ENCODE measurements at regions not wholly inside any gene's neighbourhood (a gene's known extent, or its start where the extent isn't known, plus 50 kb on each side); places are given as distances from the start of the nearest gene placed in this dataset.

DNA sequence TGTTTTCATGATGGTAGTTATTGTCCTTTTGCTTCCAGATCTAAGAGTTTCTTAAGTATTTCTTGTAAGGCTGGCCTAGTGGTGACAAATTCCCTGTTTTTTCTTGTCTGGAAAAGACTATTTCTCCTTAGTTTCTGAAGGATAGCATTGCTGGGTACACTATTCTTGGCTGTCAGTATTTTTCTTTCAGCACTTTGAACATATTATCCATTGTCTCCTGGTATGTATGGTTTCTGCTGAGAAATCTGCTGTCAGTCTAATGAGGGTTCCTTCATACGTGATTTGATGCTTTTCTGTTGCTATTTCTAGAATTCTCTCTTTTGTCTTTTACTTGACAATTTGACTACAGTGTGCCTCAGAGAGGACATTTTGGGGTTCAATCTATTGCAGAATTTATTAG is 134.3 kb downstream of the CGGBP1 start:
- Histone ChIP-seq H3K4me3 (ENCODE audit: low read depth, low read length) (no peak overlapping the region), H3K36me3 (ENCODE audit: control insufficient read depth, insufficient read depth, low read length) (no peaks in the 10 kb centered on the region), H3K27me3 (ENCODE audit: control insufficient read depth, insufficient read depth, low read length) (no peaks in the 10 kb centered on the region)
- DNase-seq (ENCODE audit: low read depth) (no peak), FAIRE-seq (no peak)
- TF ChIP-seq, protein P1, sequence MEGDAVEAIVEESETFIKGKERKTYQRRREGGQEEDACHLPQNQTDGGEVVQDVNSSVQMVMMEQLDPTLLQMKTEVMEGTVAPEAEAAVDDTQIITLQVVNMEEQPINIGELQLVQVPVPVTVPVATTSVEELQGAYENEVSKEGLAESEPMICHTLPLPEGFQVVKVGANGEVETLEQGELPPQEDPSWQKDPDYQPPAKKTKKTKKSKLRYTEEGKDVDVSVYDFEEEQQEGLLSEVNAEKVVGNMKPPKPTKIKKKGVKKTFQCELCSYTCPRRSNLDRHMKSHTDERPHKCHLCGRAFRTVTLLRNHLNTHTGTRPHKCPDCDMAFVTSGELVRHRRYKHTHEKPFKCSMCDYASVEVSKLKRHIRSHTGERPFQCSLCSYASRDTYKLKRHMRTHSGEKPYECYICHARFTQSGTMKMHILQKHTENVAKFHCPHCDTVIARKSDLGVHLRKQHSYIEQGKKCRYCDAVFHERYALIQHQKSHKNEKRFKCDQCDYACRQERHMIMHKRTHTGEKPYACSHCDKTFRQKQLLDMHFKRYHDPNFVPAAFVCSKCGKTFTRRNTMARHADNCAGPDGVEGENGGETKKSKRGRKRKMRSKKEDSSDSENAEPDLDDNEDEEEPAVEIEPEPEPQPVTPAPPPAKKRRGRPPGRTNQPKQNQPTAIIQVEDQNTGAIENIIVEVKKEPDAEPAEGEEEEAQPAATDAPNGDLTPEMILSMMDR (IDR thresholded peaks at IDR 0.05; ENCODE audit: insufficient read depth, low read length, severe bottlenecking), result no peak

DNA sequence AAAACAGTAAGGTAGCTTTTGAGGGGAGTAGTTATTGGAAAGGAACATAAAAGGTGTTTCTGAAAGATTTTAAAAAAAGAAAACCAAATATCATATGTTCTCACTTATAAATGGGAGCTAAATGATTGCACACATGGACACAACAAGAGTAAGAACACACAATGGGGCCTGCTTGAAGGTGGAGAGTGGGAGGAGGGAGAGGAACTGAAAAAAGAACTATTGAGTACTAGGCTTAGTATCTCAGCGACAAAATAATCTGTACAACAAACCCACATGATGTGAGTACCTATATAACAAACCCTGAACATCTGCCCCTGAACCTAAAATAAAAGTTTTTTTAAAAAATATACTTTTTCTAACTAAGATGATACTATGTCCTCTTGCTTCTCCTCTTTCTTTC is 138.3 kb downstream of the CGGBP1 start:
- DNase-seq (ENCODE audit: low read depth), result no peak
- TF ChIP-seq, protein P1 (IDR thresholded peaks at IDR 0.05; ENCODE audit: insufficient read depth, low read length, severe bottlenecking), result no peak
- no peak for FAIRE-seq
- H3K36me3 ChIP-seq (ENCODE audit: control insufficient read depth, insufficient read depth, low read length), result no peaks in the 10 kb centered on the region
- H3K4me3 ChIP-seq (ENCODE audit: low read depth, low read length), result no peak overlapping the region
- H3K27me3 ChIP-seq (ENCODE audit: control insufficient read depth, insufficient read depth, low read length), result no peaks in the 10 kb centered on the region

DNA sequence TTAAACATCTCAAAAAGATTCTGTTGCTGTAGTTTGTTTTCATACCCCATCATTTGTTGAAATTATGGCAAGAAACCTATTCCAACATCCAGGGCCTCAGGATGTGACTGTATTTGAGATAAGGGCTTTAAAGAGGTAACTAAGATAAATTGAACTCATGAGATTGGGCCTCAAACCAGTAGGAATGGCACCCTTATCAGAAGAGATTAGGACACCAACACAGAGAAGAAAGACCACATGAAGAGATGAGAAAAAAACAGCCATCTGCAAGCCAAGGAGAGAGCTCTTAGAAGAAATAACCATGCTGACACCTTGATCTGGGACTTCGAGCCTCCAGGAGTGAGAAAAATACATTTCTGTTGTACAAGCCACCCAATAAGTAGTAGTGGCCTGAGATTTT is 157.7 kb downstream of the CGGBP1 start:
- FAIRE-seq, result no peak
- H3K4me3 ChIP-seq (ENCODE audit: low read depth, low read length), result no peak overlapping the region

DNA sequence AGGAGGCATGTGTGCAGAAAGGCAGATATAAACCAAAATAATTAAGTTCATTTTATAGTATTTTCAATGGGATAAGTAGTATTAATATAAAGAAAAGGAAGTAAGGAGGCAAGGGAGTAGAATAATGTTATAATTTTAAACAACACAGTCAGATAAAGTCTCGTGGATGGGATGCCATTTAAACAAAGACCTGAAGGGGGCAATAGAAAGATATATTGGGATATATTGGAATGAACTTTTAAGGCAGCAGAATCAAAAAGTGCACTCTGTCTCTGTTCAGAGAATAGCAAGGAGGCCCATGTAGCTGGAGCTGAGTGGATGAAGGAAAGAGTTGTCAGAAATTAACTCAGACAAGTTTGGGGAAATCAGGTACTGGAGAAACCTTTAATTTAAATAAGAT is 158.7 kb downstream of the CGGBP1 start:
- Histone ChIP-seq H3K4me3 (ENCODE audit: low read depth, low read length) (no peak overlapping the region), H3K36me3 (ENCODE audit: control insufficient read depth, insufficient read depth, low read length) (no peaks in the 10 kb centered on the region), H3K27me3 (ENCODE audit: control insufficient read depth, insufficient read depth, low read length) (no peaks in the 10 kb centered on the region)
- DNase-seq (ENCODE audit: low read depth) (no peak), FAIRE-seq (no peak)
- TF ChIP-seq, protein P1 (IDR thresholded peaks at IDR 0.05; ENCODE audit: insufficient read depth, low read length, severe bottlenecking), result no peak

More for the DNA sequence above, 157.7 kb downstream of the CGGBP1 start:
- no peaks in the 10 kb centered on the region for H3K27me3 ChIP-seq (ENCODE audit: control insufficient read depth, insufficient read depth, low read length)
- no peaks in the 10 kb centered on the region for H3K36me3 ChIP-seq (ENCODE audit: control insufficient read depth, insufficient read depth, low read length)
- DNase-seq (ENCODE audit: low read depth), result no peak
- TF ChIP-seq, protein P1 (IDR thresholded peaks at IDR 0.05; ENCODE audit: insufficient read depth, low read length, severe bottlenecking), result no peak

DNA sequence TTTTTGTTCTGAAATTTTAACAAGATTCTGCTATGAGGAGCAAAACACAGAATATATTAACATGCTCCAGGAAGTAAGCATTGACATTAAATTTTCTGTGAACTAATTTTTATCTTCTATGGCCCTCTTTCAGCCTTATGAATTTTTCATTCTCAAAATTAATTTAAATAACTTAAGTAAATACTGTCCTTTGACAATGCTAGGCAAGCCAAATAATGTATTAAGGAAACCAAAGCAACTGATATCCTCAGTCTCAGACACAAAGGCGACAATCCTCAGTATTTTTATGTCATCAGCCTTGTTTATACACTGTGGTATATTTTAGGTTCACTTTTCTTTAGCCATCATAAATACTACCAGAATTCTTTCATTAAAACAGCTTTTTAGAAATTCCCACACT is 159.8 kb downstream of the CGGBP1 start:
- Histone ChIP-seq H3K36me3 (ENCODE audit: control insufficient read depth, insufficient read depth, low read length) (no peaks in the 10 kb centered on the region), H3K27me3 (ENCODE audit: control insufficient read depth, insufficient read depth, low read length) (no peaks in the 10 kb centered on the region), H3K4me3 (ENCODE audit: low read depth, low read length) (no peak overlapping the region)
- no peak for DNase-seq (ENCODE audit: low read depth)
- no peak for FAIRE-seq
- TF ChIP-seq, protein P1 (IDR thresholded peaks at IDR 0.05; ENCODE audit: insufficient read depth, low read length, severe bottlenecking), result no peak

DNA sequence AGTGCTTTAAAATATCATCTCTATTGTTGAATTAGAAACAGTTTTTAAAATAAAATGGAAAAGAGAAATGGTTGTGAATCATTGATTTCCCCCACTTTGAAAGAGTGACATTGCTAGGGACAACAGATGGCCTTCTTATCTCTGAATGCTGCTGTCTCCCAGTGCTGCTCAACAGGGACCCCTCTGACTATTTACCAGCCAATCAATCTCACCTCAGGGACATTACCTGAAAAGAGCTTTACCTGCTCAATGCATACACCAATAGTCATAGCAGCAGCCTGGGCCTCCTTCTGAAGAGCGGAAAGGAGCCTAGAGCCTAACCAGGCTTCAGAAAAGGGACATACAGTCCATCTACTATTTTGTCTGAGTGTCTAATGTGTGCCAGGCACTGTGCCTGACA is 162.8 kb downstream of the CGGBP1 start:
- no peak for FAIRE-seq
- Histone ChIP-seq H3K36me3 (ENCODE audit: control insufficient read depth, insufficient read depth, low read length) (no peaks in the 10 kb centered on the region), H3K4me3 (ENCODE audit: low read depth, low read length) (no peak overlapping the region), H3K27me3 (ENCODE audit: control insufficient read depth, insufficient read depth, low read length) (no peaks in the 10 kb centered on the region)
- TF ChIP-seq, protein P1 (IDR thresholded peaks at IDR 0.05; ENCODE audit: insufficient read depth, low read length, severe bottlenecking), result no peak
- DNase-seq (ENCODE audit: low read depth), result no peak

Data from bronchial epithelial cell (primary cell).